ENCODE measurements at regions not wholly inside any gene's neighbourhood (a gene's known extent, or its start where the extent isn't known, plus 50 kb on each side); places are given as distances from the start of the nearest gene placed in this dataset.

- no peak for TF ChIP-seq CTCF (IDR thresholded peaks at IDR 0.05; ENCODE audit: insufficient read depth, low read length, missing control alignments)
- CTCF ChIA-PET, result no interaction called here
Measured at GRCh38 chr10:128971374-128972035, 495.5 kb upstream of the MGMT start.

GRCh38 chr10:128972036-128972405, 495.0 kb upstream of the MGMT start:
- ChIA-PET CTCF (no interaction called here), POLR2A (no interaction called here)
- no peak for DNase-seq (ENCODE audit: low read depth, low spot score)
- no peak overlapping the region for H3K4me3 ChIP-seq (ENCODE audit: low read depth, low read length)
- no peak for TF ChIP-seq CTCF (IDR thresholded peaks at IDR 0.05; ENCODE audit: insufficient read depth, low read length, missing control alignments)

More at GRCh38 chr10:128971374-128972035, 495.5 kb upstream of the MGMT start:
- H3K4me3 ChIP-seq (ENCODE audit: low read depth, low read length), result no peak overlapping the region
- POLR2A ChIA-PET, result no interaction called here
- DNase-seq (ENCODE audit: low read depth, low spot score), result no peak

GRCh38 chr10:128973221-128973620, 493.8 kb upstream of the MGMT start:
- no peak for DNase-seq (ENCODE audit: low read depth, low spot score)
- CTCF ChIA-PET, result no interaction called here
- TF ChIP-seq CTCF (IDR thresholded peaks at IDR 0.05; ENCODE audit: insufficient read depth, low read length, missing control alignments), result no peak
- POLR2A ChIA-PET, result no interaction called here
- no peak overlapping the region for H3K4me3 ChIP-seq (ENCODE audit: low read depth, low read length)

- DNase-seq (ENCODE audit: low read depth, low spot score), result no peak
- no peak overlapping the region for H3K4me3 ChIP-seq (ENCODE audit: low read depth, low read length)
- POLR2A ChIA-PET, result no interaction called here
- no peak for TF ChIP-seq CTCF (IDR thresholded peaks at IDR 0.05; ENCODE audit: insufficient read depth, low read length, missing control alignments)
- CTCF ChIA-PET, result no interaction called here
Measured at GRCh38 chr10:128976856-128977255, 490.2 kb upstream of the MGMT start.

- POLR2A ChIA-PET, result no interaction called here
- TF ChIP-seq CTCF (IDR thresholded peaks at IDR 0.05; ENCODE audit: insufficient read depth, low read length, missing control alignments), result no peak
- no peak overlapping the region for H3K4me3 ChIP-seq (ENCODE audit: low read depth, low read length)
- DNase-seq (ENCODE audit: low read depth, low spot score), result no peak
- CTCF ChIA-PET, result no interaction called here
Measured at GRCh38 chr10:128978211-128978610, 488.8 kb upstream of the MGMT start.

GRCh38 chr10:128979405-128979804, 487.6 kb upstream of the MGMT start:
- no peak for TF ChIP-seq CTCF (IDR thresholded peaks at IDR 0.05; ENCODE audit: insufficient read depth, low read length, missing control alignments)
- H3K4me3 ChIP-seq (ENCODE audit: low read depth, low read length), result no peak overlapping the region
- ChIA-PET CTCF (no interaction called here), POLR2A (no interaction called here)
- no peak for DNase-seq (ENCODE audit: low read depth, low spot score)
